GM18517 (cell line): ENCODE measurements at regions not wholly inside any gene's neighbourhood (a gene's known extent, or its start where the extent isn't known, plus 50 kb on each side); places are given as distances from the start of the nearest gene placed in this dataset.

Experiments used
- ATAC-seq: cut with Tn5 transposase; IDR thresholded peaks from one replicate; pipeline ENCODE4 v1.9.1; 2021; ENCODE audit warnings: mild to moderate bottlenecking, moderate library complexity; ENCODE audit not compliant: unreplicated experiment

- ATAC-seq = no peak
Measured at GRCh38 chr13:62092536-62092935, 676.9 kb upstream of the PCDH20 start.

GRCh38 chr13:62088165-62088564, 672.5 kb upstream of the PCDH20 start:
- ATAC-seq = no peak

DNA sequence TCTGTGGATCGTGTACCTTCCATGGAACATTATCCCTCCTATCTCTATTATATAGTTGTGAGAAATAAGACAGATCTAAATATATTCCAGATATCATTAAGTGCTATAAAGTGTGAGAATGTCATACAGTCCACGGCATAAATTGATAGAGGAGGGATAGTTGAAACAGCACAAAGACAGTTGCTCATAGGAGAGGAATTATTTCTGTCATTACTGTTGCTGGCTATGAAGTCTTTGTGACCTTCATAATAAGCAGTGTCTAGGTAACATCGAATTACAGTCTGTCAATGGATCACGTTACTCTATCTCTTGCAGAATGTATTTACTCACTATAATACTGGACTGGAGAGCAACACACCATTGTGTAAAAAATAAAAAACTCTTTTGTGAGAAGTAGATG, 671.5 kb upstream of the PCDH20 start:
- no peak for ATAC-seq

DNA sequence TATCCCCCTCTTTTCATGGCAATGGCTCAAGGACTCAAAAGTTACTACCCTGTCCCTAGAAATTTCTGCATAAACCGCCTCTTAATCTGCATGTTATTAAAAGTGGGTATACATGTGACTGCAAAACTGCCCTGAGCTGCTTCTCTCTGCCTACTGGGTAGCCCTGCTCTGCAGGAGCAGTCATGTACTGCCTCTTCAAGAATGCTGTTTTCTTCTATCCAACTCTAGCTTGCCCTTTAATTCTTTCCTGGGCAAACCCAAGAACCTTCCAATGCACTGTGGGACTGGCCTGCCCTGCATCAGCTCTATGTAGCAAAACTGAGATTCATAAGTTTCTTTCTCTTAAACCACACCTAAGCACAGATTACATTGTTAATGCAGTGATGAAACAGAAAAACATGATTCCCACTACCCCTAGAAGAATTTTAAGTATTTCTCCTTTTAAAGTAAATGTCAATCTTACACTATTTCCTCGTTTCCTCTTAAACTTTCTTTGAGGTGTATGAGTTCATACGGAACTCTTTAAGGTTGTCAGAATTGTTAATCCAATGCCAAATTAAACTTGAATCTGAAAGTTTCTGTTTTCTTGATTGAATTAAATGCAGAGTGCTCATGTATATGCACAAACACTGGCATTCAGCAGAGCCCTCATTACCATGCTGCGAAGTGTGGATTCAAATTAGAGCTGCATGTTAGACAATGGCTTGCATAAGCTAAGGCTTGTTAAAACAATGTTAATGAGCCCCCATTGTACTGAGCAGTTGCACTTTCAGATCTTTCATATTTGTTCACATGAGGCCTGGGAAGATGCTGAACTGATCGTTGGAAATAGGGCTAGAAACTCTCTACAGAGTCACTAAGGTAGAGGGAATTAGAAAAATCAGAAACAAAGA, 669.9 kb upstream of the PCDH20 start:
- ATAC-seq = no peak

DNA sequence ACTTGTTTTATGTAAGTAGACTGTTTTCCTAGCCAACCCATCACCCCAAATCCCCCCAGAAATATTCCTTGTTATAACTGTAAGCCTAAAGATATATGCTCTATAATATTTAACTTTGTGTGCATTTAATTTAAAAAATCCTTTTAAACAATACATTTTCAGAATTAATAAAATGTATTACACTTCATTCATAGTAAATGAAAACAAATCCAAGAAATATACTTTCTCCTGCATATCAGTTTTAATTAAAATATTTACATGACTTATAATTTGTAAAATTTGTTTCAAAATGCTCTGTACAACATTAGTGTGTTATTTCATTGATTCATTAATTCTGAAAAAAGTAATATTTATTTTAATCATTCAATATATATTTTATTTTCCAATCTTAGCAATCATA, 669.1 kb upstream of the PCDH20 start:
- no peak for ATAC-seq

GRCh38 chr13:62067821-62068220, 652.2 kb upstream of the PCDH20 start:
- no peak for ATAC-seq

DNA sequence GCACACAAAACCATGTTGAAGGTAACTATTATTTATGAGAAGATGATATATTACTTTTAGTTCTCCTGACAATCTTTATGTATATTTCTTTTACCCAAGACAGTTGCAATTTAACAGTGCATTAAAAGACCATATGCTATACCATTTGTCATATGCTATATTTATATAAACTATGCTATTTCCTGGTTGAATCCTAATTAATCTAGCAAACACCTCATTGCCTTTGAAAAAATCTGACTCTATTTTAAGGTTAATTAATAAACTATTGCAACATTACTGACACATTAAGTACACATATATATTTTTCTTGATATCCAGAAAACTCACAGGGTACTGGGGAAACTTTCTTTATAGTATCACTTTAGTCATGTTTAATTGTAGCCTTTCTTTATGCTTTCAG, 649.4 kb upstream of the PCDH20 start:
- ATAC-seq = no peak

DNA sequence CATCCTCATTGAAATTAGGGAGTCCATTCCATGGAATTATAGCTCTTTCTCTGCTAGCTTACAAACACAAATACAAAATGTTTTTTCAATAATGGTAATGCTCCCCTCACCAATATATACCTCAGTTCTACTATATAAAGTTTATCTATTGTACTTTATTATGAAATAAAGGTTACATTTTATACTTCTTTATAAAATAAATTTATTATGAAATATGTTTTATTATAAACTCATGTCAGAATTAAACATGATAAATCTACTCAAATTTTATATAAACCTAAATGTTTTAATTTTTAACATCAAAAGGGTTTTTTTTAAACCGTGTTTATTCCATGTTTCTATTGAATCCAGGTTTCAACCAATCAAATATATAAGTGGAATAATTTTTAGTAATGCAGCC, 646.1 kb upstream of the PCDH20 start:
- no peak for ATAC-seq

GRCh38 chr13:62060570-62060969, 644.9 kb upstream of the PCDH20 start:
- no peak for ATAC-seq

DNA sequence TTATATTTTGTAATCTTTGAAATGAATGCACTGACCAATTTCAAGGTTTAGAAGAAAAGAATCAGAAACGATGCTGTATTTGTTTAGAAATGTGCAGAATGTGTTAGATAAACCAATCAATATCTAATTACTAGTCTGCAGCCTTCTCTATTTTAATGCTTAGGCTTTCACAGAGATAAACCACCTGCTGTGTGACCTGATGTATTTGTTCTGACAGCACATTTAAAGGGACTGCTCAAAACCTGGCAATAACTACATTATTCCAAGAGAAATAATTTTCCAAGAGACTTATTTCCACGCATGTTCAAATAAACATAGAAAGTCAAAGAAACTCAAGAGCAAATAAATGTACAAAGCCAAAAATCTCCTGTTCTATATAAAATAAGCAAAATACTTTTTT, 641.6 kb upstream of the PCDH20 start:
- no peak for ATAC-seq

DNA sequence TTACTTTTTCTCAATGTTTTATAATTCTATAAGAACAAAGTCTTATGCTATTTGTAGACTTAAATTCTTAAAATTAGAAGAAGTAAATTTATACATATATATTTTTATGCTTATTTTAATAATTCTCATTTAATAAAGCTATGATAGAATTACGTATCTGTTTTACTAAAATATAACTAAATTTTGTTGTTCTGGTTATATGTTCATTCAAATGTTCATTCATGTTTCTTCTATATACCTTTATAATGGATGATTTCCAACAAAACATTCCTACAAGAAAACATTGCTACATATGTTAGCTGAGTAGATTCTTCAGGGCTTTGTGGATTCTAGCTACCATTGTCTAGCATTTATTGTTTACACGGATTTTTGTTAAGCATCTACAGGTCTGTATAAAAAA, 634.3 kb upstream of the PCDH20 start:
- no peak for ATAC-seq

GRCh38 chr13:62046512-62046911, 630.9 kb upstream of the PCDH20 start:
- no peak for ATAC-seq

GRCh38 chr13:62043600-62043999, 628.0 kb upstream of the PCDH20 start:
- no peak for ATAC-seq

- no peak for ATAC-seq
Measured at GRCh38 chr13:62040806-62041205, 625.2 kb upstream of the PCDH20 start.

DNA sequence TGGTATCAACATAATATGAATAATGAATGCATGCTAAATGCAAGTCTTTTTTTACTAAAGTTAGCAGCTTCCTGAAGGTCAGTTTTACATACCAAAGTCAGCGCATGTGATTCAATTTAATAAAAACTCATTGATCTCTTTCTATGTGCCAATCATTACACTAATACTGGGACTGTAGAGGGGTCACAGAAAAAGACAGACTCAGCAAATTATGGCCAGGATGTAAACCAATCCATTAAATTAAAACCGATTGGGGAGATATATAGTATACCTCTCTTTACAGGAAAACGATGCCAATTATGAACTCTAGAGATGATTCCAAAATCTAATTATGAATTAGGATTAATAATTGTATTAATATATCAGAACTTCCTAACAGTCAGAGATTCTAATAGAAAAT, 624.4 kb upstream of the PCDH20 start:
- ATAC-seq = no peak

DNA sequence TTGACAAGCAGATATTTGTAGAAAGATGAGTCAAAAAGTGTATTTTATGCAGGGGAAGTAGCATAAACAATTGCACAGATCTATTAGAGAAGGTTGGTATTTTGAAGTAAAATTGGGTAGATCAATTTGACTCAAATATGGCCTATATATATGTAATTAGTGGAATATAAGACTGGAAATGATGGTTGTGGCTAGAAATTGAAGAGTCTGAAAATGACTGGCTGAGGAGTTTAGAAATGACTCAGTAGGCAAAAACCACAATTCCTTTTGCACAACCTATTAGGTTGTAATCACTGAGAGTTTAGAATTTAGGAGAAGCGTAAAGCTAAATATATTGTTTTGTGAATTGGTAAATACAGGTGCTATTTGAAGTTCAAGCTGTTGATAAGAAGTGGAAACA, 622.6 kb upstream of the PCDH20 start:
- ATAC-seq = no peak

GRCh38 chr13:62035981-62036380, 620.3 kb upstream of the PCDH20 start:
- ATAC-seq = no peak

DNA sequence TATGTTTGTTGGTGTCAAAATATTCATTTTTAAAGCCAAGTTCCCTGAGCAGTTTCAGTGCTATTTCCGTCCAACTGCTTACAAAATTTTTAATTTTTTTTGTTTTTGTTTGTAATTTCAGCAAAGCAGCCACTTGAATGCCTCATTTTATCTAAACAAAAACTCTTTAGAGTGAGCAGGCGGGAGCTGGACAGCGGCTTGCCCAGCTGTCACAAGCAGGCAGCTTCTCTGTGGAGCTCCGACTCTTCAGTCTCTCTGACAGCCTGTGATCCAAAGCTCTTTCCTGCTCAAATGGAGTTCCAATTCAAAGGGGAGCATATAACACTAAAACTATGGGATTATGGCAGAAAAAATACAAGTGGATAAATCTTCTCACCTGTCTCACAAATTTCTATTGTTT, 618.3 kb upstream of the PCDH20 start:
- no peak for ATAC-seq

DNA sequence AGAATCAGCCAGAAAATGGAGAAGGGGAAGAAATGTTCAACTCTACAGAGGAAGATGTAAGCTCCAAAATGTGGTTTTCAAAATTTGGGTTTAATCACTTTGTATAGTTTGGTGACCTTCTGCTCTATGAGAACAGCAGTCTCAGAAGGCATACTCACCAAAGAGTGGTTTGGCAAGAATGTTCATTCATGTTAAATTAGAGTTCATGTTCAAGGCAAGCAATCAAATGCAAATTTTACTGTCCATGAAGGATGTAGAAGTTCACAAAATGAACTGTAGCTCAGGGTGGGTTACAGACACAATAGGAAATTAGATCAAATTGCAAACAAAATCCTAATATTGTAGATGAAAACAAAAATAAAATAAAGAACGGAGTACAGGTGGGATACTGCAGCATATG, 606.7 kb upstream of the PCDH20 start:
- ATAC-seq = no peak

DNA sequence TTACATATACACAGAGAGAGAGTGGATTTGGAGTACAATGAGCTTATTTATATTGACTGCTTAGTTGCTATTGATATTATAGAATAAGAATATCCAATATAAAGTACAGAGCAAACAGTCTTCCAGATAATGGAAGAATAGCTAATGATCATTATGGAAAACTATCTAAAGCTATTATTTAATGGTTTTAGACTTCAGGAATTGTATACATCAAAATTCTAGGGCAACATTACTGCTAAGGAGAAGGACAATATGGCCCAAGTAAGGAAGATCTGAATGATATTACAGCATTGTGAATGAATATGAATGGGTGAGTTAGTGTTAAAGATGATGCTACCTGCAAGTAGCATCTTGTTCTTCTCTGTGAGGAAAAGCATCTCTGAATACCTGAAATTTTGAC, 604.2 kb upstream of the PCDH20 start:
- ATAC-seq = no peak

GRCh38 chr13:62014299-62014698, 598.6 kb upstream of the PCDH20 start:
- no peak for ATAC-seq

GRCh38 chr13:62003452-62003851, 587.8 kb upstream of the PCDH20 start:
- no peak for ATAC-seq

GRCh38 chr13:61994174-61994573, 578.5 kb upstream of the PCDH20 start:
- no peak for ATAC-seq
